HAP-1 (cell line): ENCODE measurements at regions not wholly inside any gene's neighbourhood (a gene's known extent, or its start where the extent isn't known, plus 50 kb on each side); places are given as distances from the start of the nearest gene placed in this dataset.

Experiments
- DNase-seq, 2 experiments: peaks; one replicate each; pipeline ENCODE4 v3.0.0-alpha.2; 2016 to 2020; ENCODE audit warnings: low spot score in 2 of 2
- H3K27me3 ChIP-seq: fragments of 250-450 bp; sonication (Bioruptor Pico); 2 replicates; pipeline ENCODE4 v1.5.1; 2020; ENCODE audit warnings: low read depth, mild to moderate bottlenecking, moderate library complexity
- H3K36me3 ChIP-seq: fragments of 250-450 bp; sonication (Bioruptor Pico); replicated peaks from 2 replicates; pipeline ENCODE4 v1.5.1; 2020; ENCODE audit warnings: mild to moderate bottlenecking
- H3K4me1 ChIP-seq: fragments of 250-450 bp; sonication (Bioruptor Pico); 2 replicates; pipeline ENCODE4 v1.5.1; 2020; ENCODE audit warnings: mild to moderate bottlenecking
- H3K4me3 ChIP-seq: fragments of 250-450 bp; sonication (Bioruptor Pico); 2 replicates; pipeline ENCODE4 v1.5.1; 2020; ENCODE audit warnings: mild to moderate bottlenecking, moderate library complexity
- H3K9me3 ChIP-seq: fragments of 250-450 bp; sonication (Bioruptor Pico); 2 replicates; pipeline ENCODE4 v1.5.1; 2020; ENCODE audit warnings: mild to moderate bottlenecking, moderate library complexity
- in situ Hi-C: fragments of 300-500 bp; cut with MboI; formaldehyde crosslinking; loops from 3 replicates; pipeline ENCODE4 v1.14.3; 2020; ENCODE audit warnings: low sequenced_read_pairs, inconsistent platforms, mixed read lengths

GRCh38 chr6:68473433-68474210, 161.5 kb upstream of the ADGRB3 start:
- in situ Hi-C loops: no loop called here
- no peaks in the 10 kb centered on the region for H3K27me3 ChIP-seq
- no peaks in the 10 kb centered on the region for H3K9me3 ChIP-seq
- no peak for DNase-seq
- no peak overlapping the region for H3K4me3 ChIP-seq
- no peaks in the 10 kb centered on the region for H3K36me3 ChIP-seq
- no peaks in the 10 kb centered on the region for H3K4me1 ChIP-seq

DNA sequence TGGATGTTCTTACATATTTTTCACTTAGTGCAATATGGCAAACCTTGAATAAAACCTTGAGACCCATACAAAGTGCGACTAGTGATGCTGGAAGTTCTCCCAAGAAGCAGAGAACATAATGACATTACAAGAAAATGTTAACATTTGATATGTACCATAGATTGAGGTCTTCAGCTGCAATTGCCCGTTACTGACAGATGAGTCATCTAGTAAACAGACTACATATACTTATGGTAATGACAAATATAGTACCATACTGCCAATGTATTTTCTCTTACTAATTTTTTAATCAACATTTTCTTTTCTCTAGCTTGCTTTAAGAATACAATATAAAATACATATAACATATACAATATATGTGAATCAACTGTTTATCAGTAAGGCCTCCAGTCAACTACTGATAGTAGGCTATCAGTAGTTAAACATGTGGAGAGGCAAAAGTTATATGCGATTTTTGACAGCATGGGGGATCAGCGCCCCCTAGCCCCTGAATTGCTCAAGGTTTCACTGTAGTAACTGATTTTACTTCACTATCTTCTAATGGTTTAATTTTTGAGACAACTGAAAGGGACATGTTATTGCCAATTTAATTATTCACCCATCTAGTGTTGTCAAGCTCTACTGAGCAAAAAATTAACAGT, 166.7 kb upstream of the ADGRB3 start:
- in situ Hi-C loops: no loop called here
- peak in 1 of 2 experiments; percentile 38 for DNase-seq
- no peaks in the 10 kb centered on the region for H3K9me3 ChIP-seq
- H3K4me3 ChIP-seq: no peak overlapping the region
- H3K4me1 ChIP-seq: no peaks in the 10 kb centered on the region
- no peaks in the 10 kb centered on the region for H3K36me3 ChIP-seq
- H3K27me3 ChIP-seq: no peaks in the 10 kb centered on the region

- Histone ChIP-seq H3K4me3 (no peak overlapping the region), H3K4me1 (no peaks in the 10 kb centered on the region), H3K9me3 (no peaks in the 10 kb centered on the region), H3K27me3 (no peaks in the 10 kb centered on the region), H3K36me3 (no peaks in the 10 kb centered on the region)
- no peak for DNase-seq
- in situ Hi-C loops: no loop called here
Measured at GRCh38 chr6:68458447-68458846, 176.6 kb upstream of the ADGRB3 start.

- Histone ChIP-seq H3K9me3 (no peaks in the 10 kb centered on the region), H3K36me3 (no peaks in the 10 kb centered on the region), H3K4me3 (no peak overlapping the region), H3K4me1 (no peaks in the 10 kb centered on the region), H3K27me3 (no peaks in the 10 kb centered on the region)
- no peak for DNase-seq
- in situ Hi-C loops: no loop called here
Measured at GRCh38 chr6:68447112-68447511, 188.0 kb upstream of the ADGRB3 start.

DNA sequence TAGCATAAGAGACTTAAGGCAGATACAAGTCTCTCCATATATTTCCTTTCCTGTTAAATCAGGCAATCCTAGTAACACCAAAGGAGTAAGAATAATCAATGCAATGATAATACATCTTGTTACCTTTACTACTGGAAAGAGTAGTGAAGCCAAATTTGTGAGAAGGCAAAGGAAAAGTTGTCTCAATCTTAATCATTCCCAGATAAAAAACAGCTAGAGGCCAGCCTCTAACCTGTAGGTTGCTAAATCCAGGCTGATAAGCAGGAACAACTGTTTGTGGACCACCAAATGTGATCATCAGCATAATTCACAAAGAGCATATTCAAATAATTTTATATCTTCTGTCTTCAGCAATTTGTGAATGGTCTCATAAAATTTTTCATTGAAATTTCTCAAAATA, 189.2 kb upstream of the ADGRB3 start:
- DNase-seq: no peak
- Histone ChIP-seq H3K4me1 (no peaks in the 10 kb centered on the region), H3K36me3 (no peaks in the 10 kb centered on the region), H3K4me3 (no peak overlapping the region), H3K27me3 (no peaks in the 10 kb centered on the region), H3K9me3 (no peaks in the 10 kb centered on the region)
- in situ Hi-C loops: no loop called here

DNA sequence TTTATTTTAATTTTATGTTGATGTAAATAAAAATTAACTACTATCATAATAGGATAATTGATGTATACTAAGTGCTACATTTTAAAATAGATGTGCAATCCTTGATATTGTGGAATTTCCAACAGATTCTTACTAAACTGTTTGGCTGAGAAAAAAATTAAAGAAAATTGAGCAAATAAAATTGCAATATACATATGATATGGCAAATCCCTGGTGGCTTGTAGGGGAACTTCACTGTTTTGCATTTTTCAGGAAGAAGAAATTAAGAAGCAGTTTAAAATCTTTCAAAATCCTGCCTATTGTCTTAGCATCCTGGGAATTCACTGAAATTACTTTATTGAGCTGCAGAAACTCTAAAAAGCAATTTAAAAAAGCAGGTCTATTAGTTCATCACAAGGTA, 191.4 kb upstream of the ADGRB3 start:
- in situ Hi-C loops: no loop called here
- no peaks in the 10 kb centered on the region for H3K27me3 ChIP-seq
- H3K36me3 ChIP-seq: no peaks in the 10 kb centered on the region
- H3K4me3 ChIP-seq: no peak overlapping the region
- H3K4me1 ChIP-seq: no peaks in the 10 kb centered on the region
- DNase-seq: no peak
- no peaks in the 10 kb centered on the region for H3K9me3 ChIP-seq

GRCh38 chr6:68427630-68428029, 207.5 kb upstream of the ADGRB3 start:
- H3K4me3 ChIP-seq: no peak overlapping the region
- in situ Hi-C loops: no loop called here
- no peaks in the 10 kb centered on the region for H3K9me3 ChIP-seq
- no peaks in the 10 kb centered on the region for H3K27me3 ChIP-seq
- no peaks in the 10 kb centered on the region for H3K4me1 ChIP-seq
- no peak for DNase-seq
- no peaks in the 10 kb centered on the region for H3K36me3 ChIP-seq

GRCh38 chr6:68410021-68410420, 225.1 kb upstream of the ADGRB3 start:
- H3K4me3 ChIP-seq: no peak overlapping the region
- in situ Hi-C loops: no loop called here
- no peaks in the 10 kb centered on the region for H3K36me3 ChIP-seq
- H3K27me3 ChIP-seq: no peaks in the 10 kb centered on the region
- DNase-seq: no peak
- H3K4me1 ChIP-seq: no peaks in the 10 kb centered on the region
- H3K9me3 ChIP-seq: no peaks in the 10 kb centered on the region

DNA sequence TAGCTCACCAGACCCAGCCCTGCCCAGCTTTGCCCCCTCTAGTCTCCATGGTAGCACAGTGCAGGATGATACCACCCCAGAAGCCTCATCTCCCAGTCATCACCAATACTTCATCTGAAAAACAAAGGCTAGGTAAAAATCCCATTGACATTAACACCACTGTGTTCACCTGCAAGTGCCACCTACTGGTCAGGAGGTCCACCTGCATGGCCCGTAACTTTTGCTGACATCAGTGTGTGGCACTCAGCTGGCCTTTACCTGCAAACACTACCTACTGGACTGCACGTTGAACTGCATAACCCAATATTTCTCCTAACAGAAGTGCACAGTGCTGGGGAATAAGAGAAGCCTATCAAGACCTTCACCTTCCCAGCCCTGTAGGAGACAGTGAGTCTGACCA, 234.7 kb upstream of the ADGRB3 start:
- no peak for DNase-seq
- no peaks in the 10 kb centered on the region for H3K36me3 ChIP-seq
- H3K4me3 ChIP-seq: no peak overlapping the region
- no peaks in the 10 kb centered on the region for H3K9me3 ChIP-seq
- H3K27me3 ChIP-seq: no peaks in the 10 kb centered on the region
- in situ Hi-C loops: no loop called here
- H3K4me1 ChIP-seq: no peaks in the 10 kb centered on the region

GRCh38 chr6:68391953-68392352, 243.1 kb upstream of the ADGRB3 start:
- Histone ChIP-seq H3K27me3 (no peaks in the 10 kb centered on the region), H3K36me3 (no peaks in the 10 kb centered on the region), H3K4me3 (no peak overlapping the region), H3K4me1 (no peaks in the 10 kb centered on the region), H3K9me3 (no peaks in the 10 kb centered on the region)
- no peak for DNase-seq
- in situ Hi-C loops: no loop called here

GRCh38 chr6:68372991-68373390, 262.1 kb upstream of the ADGRB3 start:
- no peaks in the 10 kb centered on the region for H3K4me1 ChIP-seq
- H3K9me3 ChIP-seq: no peaks in the 10 kb centered on the region
- in situ Hi-C loops: no loop called here
- H3K4me3 ChIP-seq: no peak overlapping the region
- H3K36me3 ChIP-seq: no peaks in the 10 kb centered on the region
- no peak for DNase-seq
- no peaks in the 10 kb centered on the region for H3K27me3 ChIP-seq

DNA sequence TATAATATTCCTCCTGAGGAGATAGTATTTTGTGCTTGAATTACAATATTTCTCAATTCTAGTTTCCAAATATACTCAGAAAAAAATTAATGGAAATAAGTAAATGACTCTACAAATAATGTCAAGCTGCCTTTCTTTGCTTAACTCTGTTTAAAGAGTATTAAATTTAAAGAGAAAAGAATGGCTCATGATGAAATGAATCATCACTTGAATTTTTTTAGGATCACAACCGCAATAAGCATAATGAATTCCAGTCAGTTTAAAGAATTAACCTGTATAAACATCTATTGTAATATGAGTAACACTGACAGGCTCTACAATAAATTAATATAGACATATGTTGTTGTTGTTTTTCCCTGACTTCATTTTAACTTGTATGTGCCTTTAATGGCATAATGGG, 266.2 kb upstream of the ADGRB3 start:
- Histone ChIP-seq H3K9me3 (no peaks in the 10 kb centered on the region), H3K4me3 (no peak overlapping the region), H3K36me3 (no peaks in the 10 kb centered on the region), H3K4me1 (no peaks in the 10 kb centered on the region), H3K27me3 (no peaks in the 10 kb centered on the region)
- no peak for DNase-seq
- in situ Hi-C loops: no loop called here

- H3K36me3 ChIP-seq: no peaks in the 10 kb centered on the region
- H3K27me3 ChIP-seq: no peaks in the 10 kb centered on the region
- H3K4me1 ChIP-seq: no peaks in the 10 kb centered on the region
- in situ Hi-C loops: no loop called here
- H3K4me3 ChIP-seq: no peak overlapping the region
- no peaks in the 10 kb centered on the region for H3K9me3 ChIP-seq
- no peak for DNase-seq
Measured at GRCh38 chr6:68364271-68364805, 270.7 kb upstream of the ADGRB3 start.

DNA sequence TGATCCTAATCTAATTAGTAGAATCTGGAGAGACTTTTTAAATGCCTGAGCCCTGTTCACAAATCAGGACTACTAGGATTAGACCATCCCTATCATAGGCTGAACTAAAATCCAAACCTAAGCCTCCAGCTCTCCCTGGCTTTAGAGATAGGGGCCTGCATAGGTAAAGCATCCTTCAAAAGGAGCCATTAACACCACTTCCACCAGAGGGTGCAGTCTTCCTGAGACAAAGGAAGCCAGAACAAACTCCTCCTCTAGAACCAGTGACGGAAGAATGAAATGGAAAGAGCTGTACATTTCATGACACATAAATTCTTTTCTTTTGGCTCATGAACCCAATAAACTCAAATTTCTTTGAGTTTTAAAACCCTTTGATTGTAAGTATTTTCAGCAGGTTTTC, 291.2 kb upstream of the ADGRB3 start:
- no peaks in the 10 kb centered on the region for H3K27me3 ChIP-seq
- DNase-seq: peak; percentile 61 to 67
- no peaks in the 10 kb centered on the region for H3K36me3 ChIP-seq
- no peaks in the 10 kb centered on the region for H3K4me1 ChIP-seq
- H3K4me3 ChIP-seq: no peak overlapping the region
- in situ Hi-C loops: no loop called here
- no peaks in the 10 kb centered on the region for H3K9me3 ChIP-seq
